ENCODE measurements at regions not wholly inside any gene's neighbourhood (a gene's known extent, or its start where the extent isn't known, plus 50 kb on each side); places are given as distances from the start of the nearest gene placed in this dataset.

DNA sequence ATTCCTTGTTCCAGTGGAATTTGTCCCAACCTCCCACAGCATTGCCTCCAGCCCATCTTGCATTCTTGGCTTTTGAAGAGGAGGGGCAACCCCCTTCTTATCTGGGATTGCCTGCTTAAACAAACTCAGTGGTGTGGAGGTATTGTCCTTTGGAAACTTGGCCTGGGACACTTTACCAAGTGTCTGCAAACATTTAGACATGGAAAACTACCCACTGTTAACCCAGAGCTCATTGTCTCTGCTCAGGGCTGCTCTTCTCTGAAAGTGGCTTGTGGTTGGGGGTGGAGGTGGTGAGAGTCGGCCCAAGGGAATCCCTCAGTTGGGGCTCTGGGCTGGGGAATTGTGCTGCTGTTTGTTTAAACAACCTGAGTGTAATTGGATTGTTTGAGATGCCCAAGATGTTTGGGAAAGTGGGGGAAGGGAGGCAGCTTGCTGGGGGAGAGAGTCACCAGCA lies 178.3 kb upstream of the GATA6 start:
- no peaks in the 10 kb centered on the region for H3K4me1 ChIP-seq (ENCODE audit: control insufficient read depth, insufficient read depth, low read length)
- H3K79me2 ChIP-seq (ENCODE audit: control insufficient read depth, insufficient read depth, low read length), result no peaks in the 10 kb centered on the region
- no peaks in the 10 kb centered on the region for H3K27me3 ChIP-seq (replicated peaks in 1 of 2; ENCODE audit: control insufficient read depth in 2 of 2, insufficient read depth in 2 of 2, low read length in 1 of 2)
- SMC1A ChIA-PET (ENCODE audit: uncharacterized antibody, unreplicated experiment), result no interaction called here
- RAD21 ChIA-PET (ENCODE audit: unreplicated experiment), result no interaction called here
- ATAC-seq (no peak), FAIRE-seq (no peak), DNase-seq (ENCODE audit: low read depth, low spot score) (no peak)
- no peak overlapping the region for H3K4me2 ChIP-seq (ENCODE audit: control insufficient read depth, insufficient read depth)
- no peak overlapping the region for H3K9ac ChIP-seq (ENCODE audit: control insufficient read depth, insufficient read depth, low read length)
- H3K9me3 ChIP-seq (replicated peaks; ENCODE audit: control insufficient read depth, insufficient read depth, low read length), result no peaks in the 10 kb centered on the region
- CTCF ChIA-PET, result interaction anchor here (0.7 kb wide), 1 partner anchor 468 kb away, joined by 3 read pairs; no protein-coding TSS in a partner anchor
- no peak overlapping the region for H3K27ac ChIP-seq (ENCODE audit: control insufficient read depth, insufficient read depth)
- TF ChIP-seq JUND (IDR thresholded peaks at IDR 0.05; ENCODE audit: low read depth, low read length) (no peak), TARDBP (IDR thresholded peaks at IDR 0.05; ENCODE audit: borderline replicate concordance) (no peak), SREBF2 (IDR thresholded peaks at IDR 0.05; ENCODE audit: low read length) (no peak), ZNF24 (IDR thresholded peaks at IDR 0.05) (no peak), BMI1 (IDR thresholded peaks at IDR 0.05; ENCODE audit: borderline replicate concordance) (no peak), TAF1 (IDR thresholded peaks at IDR 0.05; ENCODE audit: borderline replicate concordance, low read depth, low read length) (no peak), SRF (IDR thresholded peaks at IDR 0.05; ENCODE audit: low read depth in 2 of 2, low read length in 2 of 2) (no peak), STAT3 (IDR thresholded peaks at IDR 0.05; ENCODE audit: low read depth, low read length) (no peak), DPF2 (IDR thresholded peaks at IDR 0.05) (no peak), FOXK2 (IDR thresholded peaks at IDR 0.05) (no peak), ETV6 (conservative IDR thresholded peaks at IDR 0.05 in 1 of 2, IDR thresholded peaks at IDR 0.05 in 1 of 2; ENCODE audit: borderline replicate concordance in 1 of 2, low read depth in 1 of 2) (no peak)
- TF ChIP-seq, protein P1, sequence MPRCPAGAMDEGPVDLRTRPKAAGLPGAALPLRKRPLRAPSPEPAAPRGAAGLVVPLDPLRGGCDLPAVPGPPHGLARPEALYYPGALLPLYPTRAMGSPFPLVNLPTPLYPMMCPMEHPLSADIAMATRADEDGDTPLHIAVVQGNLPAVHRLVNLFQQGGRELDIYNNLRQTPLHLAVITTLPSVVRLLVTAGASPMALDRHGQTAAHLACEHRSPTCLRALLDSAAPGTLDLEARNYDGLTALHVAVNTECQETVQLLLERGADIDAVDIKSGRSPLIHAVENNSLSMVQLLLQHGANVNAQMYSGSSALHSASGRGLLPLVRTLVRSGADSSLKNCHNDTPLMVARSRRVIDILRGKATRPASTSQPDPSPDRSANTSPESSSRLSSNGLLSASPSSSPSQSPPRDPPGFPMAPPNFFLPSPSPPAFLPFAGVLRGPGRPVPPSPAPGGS (IDR thresholded peaks at IDR 0.05; ENCODE audit: borderline replicate concordance, insufficient read depth, low read depth, low read length, poor library complexity, severe bottlenecking), result no peak
- TF ChIP-seq, protein P2, sequence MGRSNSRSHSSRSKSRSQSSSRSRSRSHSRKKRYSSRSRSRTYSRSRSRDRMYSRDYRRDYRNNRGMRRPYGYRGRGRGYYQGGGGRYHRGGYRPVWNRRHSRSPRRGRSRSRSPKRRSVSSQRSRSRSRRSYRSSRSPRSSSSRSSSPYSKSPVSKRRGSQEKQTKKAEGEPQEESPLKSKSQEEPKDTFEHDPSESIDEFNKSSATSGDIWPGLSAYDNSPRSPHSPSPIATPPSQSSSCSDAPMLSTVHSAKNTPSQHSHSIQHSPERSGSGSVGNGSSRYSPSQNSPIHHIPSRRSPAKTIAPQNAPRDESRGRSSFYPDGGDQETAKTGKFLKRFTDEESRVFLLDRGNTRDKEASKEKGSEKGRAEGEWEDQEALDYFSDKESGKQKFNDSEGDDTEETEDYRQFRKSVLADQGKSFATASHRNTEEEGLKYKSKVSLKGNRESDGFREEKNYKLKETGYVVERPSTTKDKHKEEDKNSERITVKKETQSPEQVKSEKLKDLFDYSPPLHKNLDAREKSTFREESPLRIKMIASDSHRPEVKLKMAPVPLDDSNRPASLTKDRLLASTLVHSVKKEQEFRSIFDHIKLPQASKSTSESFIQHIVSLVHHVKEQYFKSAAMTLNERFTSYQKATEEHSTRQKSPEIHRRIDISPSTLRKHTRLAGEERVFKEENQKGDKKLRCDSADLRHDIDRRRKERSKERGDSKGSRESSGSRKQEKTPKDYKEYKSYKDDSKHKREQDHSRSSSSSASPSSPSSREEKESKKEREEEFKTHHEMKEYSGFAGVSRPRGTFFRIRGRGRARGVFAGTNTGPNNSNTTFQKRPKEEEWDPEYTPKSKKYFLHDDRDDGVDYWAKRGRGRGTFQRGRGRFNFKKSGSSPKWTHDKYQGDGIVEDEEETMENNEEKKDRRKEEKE (IDR thresholded peaks at IDR 0.05), result no peak
- TF ChIP-seq, protein P3, sequence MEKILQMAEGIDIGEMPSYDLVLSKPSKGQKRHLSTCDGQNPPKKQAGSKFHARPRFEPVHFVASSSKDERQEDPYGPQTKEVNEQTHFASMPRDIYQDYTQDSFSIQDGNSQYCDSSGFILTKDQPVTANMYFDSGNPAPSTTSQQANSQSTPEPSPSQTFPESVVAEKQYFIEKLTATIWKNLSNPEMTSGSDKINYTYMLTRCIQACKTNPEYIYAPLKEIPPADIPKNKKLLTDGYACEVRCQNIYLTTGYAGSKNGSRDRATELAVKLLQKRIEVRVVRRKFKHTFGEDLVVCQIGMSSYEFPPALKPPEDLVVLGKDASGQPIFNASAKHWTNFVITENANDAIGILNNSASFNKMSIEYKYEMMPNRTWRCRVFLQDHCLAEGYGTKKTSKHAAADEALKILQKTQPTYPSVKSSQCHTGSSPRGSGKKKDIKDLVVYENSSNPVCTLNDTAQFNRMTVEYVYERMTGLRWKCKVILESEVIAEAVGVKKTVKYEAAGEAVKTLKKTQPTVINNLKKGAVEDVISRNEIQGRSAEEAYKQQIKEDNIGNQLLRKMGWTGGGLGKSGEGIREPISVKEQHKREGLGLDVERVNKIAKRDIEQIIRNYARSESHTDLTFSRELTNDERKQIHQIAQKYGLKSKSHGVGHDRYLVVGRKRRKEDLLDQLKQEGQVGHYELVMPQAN (conservative IDR thresholded peaks at IDR 0.05), result no peak
- TF ChIP-seq, protein P4, sequence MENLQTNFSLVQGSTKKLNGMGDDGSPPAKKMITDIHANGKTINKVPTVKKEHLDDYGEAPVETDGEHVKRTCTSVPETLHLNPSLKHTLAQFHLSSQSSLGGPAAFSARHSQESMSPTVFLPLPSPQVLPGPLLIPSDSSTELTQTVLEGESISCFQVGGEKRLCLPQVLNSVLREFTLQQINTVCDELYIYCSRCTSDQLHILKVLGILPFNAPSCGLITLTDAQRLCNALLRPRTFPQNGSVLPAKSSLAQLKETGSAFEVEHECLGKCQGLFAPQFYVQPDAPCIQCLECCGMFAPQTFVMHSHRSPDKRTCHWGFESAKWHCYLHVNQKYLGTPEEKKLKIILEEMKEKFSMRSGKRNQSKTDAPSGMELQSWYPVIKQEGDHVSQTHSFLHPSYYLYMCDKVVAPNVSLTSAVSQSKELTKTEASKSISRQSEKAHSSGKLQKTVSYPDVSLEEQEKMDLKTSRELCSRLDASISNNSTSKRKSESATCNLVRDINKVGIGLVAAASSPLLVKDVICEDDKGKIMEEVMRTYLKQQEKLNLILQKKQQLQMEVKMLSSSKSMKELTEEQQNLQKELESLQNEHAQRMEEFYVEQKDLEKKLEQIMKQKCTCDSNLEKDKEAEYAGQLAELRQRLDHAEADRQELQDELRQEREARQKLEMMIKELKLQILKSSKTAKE (IDR thresholded peaks at IDR 0.05; ENCODE audit: low read depth, poor library complexity, severe bottlenecking), result no peak
- WGBS (ENCODE audit: insufficient coverage, insufficient replicate concordance, low lambda C conversion rate, missing lambda C conversion rate), result 0% methylated on average over 1 of the region's 1 CpG
- POLR2A ChIA-PET, result no interaction called here
- intact Hi-C loops (cut with micrococcal nuclease; ENCODE audit: unreplicated experiment), result loop anchor here (10.0 kb wide), 1 partner anchor 714 kb away; no protein-coding TSS in a partner anchor
- BruUV-seq (replicated peaks), result no TSS peak
- H4K20me1 ChIP-seq (ENCODE audit: control insufficient read depth, insufficient read depth), result no peaks in the 10 kb centered on the region
- no peak overlapping the region for H3K4me3 ChIP-seq
- H2AFZ ChIP-seq (ENCODE audit: control insufficient read depth, low read depth, low read length), result no peak overlapping the region
- in situ Hi-C loops (cut with MboI), result loop anchor here (5.0 to 10.0 kb wide), 3 partner anchors 49 to 714 kb away; no protein-coding TSS in a partner anchor
- no peaks in the 10 kb centered on the region for H3K36me3 ChIP-seq (ENCODE audit: control insufficient read depth in 2 of 2, insufficient read depth in 2 of 2, low read length in 1 of 2)
